DOHH2 (cell line): ENCODE measurements at regions not wholly inside any gene's neighbourhood (a gene's known extent, or its start where the extent isn't known, plus 50 kb on each side); places are given as distances from the start of the nearest gene placed in this dataset.

Source experiments
- CTCF ChIP-seq: fragments of 200-600 bp; sonication (generic); IDR thresholded peaks from one replicate; pipeline ENCODE4 v1.5.1; 2014; ENCODE audit warnings: antibody characterized with exemption, mild to moderate bottlenecking, low read depth, low read length; ENCODE audit not compliant: poor library complexity, severe bottlenecking
- EZH2phosphoT487 ChIP-seq: fragments of 200-600 bp; sonication (generic); IDR thresholded peaks from 2 replicates; pipeline ENCODE4 v1.6.1; 2017; ENCODE audit warnings: borderline replicate concordance, mild to moderate bottlenecking, antibody characterized with exemption, low read length, moderate library complexity, mixed read lengths

GRCh38 chr12:126668538-126668937 lies 1598.4 kb upstream of the TMEM132C start:
- TF ChIP-seq CTCF (no peak), EZH2phosphoT487 (no peak)
